WTC11 (cell line): ENCODE measurements at regions not wholly inside any gene's neighbourhood (a gene's known extent, or its start where the extent isn't known, plus 50 kb on each side); places are given as distances from the start of the nearest gene placed in this dataset.

Source experiments
- SP1 ChIP-seq: sonication (generic); formaldehyde crosslinking; conservative IDR thresholded peaks from 2 replicates; pipeline ENCODE4 v1.8.1; 2022; ENCODE audit warnings: missing genetic modification reagents
- ZNF121 ChIP-seq: sonication (generic); formaldehyde crosslinking; IDR thresholded peaks from 2 replicates; pipeline ENCODE4 v1.8.0; 2023; ENCODE audit warnings: missing genetic modification reagents
- TF ChIP-seq, protein P1 (sequence below): fragments of 200-600 bp; IDR thresholded peaks from 2 replicates; pipeline ENCODE4 v1.8.0; 2022; ENCODE audit warnings: antibody characterized with exemption

DNA sequence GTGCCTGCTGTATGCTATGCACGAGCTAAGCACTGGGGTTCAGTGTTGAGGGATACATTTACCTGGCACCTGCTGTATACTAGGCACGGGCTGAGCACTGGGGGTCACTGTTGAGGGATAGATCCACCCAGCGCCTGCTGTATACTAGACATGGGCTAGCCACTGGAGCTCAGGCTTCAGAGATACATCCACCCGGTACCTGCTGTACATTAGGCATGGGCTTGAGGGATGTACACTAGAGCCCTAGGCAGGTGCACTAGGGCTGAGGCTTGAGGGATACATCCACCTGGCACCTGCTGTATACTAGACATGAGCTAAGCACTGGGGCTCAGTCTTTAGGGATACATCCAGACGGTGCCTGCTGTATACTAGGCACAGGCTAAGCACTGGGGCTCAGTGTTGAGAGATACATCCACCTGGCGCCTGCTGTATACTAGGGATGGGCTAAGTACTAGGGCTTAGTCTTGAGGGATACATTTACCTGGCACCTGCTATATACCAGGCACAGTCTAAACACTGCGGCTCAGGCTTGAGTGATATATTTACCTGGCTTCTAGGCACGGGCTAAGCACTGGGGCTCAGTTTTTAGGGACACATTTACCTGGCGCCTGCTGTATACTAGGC lies 92.7 kb downstream of the ADRA2C start:
- TF ChIP-seq SP1 (CRISPR knock-in tag) = no peak
- TF ChIP-seq ZNF121 (CRISPR knock-in tag) = no peak
- TF ChIP-seq, protein P1, sequence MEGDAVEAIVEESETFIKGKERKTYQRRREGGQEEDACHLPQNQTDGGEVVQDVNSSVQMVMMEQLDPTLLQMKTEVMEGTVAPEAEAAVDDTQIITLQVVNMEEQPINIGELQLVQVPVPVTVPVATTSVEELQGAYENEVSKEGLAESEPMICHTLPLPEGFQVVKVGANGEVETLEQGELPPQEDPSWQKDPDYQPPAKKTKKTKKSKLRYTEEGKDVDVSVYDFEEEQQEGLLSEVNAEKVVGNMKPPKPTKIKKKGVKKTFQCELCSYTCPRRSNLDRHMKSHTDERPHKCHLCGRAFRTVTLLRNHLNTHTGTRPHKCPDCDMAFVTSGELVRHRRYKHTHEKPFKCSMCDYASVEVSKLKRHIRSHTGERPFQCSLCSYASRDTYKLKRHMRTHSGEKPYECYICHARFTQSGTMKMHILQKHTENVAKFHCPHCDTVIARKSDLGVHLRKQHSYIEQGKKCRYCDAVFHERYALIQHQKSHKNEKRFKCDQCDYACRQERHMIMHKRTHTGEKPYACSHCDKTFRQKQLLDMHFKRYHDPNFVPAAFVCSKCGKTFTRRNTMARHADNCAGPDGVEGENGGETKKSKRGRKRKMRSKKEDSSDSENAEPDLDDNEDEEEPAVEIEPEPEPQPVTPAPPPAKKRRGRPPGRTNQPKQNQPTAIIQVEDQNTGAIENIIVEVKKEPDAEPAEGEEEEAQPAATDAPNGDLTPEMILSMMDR = no peak
